Immature natural killer cell (primary cell): ENCODE measurements at regions not wholly inside any gene's neighbourhood (a gene's known extent, or its start where the extent isn't known, plus 50 kb on each side); places are given as distances from the start of the nearest gene placed in this dataset.

Experiments
- DNase-seq, 3 donors: peaks; one replicate each; pipeline ENCODE4 v3.0.0; 2022; ENCODE audit warnings: mixed read lengths in 1 of 3
- H3K27ac Mint-ChIP-seq, 6 donors: one replicate each; pipeline ENCODE4 v1.8.0; 2020; ENCODE audit warnings: mixed read lengths in 6 of 6, mild to moderate bottlenecking in 5 of 6, inconsistent platforms in 4 of 6, moderate library complexity in 3 of 6
- H3K27me3 Mint-ChIP-seq, 3 donors: one replicate each; pipeline ENCODE4 v1.8.0; 2020 to 2021; ENCODE audit warnings: low read depth in 3 of 3, mild to moderate bottlenecking in 3 of 3, mixed read lengths in 3 of 3, moderate library complexity in 3 of 3, inconsistent platforms in 1 of 3
- H3K36me3 Mint-ChIP-seq, 3 donors: one replicate each; pipeline ENCODE4 v1.8.0; 2020; ENCODE audit warnings: mixed read lengths in 3 of 3, inconsistent platforms in 2 of 3, mild to moderate bottlenecking in 2 of 3
- H3K4me1 Mint-ChIP-seq, 2 donors: one replicate each; pipeline ENCODE4 v1.8.0; 2020; ENCODE audit warnings: inconsistent platforms in 2 of 2, mild to moderate bottlenecking in 2 of 2, mixed read lengths in 2 of 2, moderate library complexity in 1 of 2
- H3K4me3 Mint-ChIP-seq, 5 donors: one replicate each; pipeline ENCODE4 v1.8.0; 2020; ENCODE audit warnings: mild to moderate bottlenecking in 5 of 5, mixed read lengths in 5 of 5, inconsistent platforms in 3 of 5, moderate library complexity in 3 of 5
- H3K9me3 Mint-ChIP-seq, 6 donors: one replicate each; pipeline ENCODE4 v1.8.0; 2020; ENCODE audit warnings: mild to moderate bottlenecking in 6 of 6, mixed read lengths in 6 of 6, inconsistent platforms in 4 of 6, moderate library complexity in 3 of 6

DNA sequence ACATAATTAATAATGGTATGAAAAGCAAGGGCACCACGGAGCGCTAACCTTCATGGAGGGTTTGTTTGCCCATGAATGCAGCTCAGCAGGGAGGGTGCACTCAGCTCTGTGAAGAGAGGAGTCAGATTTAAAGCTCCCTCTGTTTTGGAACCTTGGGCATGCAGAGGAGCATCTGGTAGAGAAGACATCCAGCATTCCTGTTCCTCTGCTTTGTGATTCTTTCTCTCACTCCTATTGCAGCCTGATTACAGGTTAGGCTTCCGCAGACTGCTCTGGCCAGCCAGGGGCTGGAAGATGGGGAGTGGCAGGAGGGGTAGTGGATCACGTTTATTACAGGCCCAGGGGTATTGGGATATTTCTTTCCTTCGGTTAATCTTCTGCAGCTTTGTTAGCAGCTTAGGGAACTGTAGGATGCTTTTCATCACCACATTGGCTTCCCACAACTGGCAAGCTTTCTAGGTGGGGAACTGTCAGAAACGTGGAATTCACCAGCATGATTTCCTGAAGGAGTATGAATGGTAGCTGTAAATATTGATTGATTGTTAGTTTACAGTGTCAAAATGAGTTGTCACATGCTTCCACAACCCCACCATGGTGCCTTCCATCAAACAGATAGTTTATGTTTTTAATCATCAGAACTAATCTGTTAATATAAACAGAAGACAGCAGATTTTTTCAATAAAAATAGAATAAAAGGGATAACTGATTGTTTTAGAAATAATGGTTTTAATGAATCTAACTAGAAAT lies 201.1 kb downstream of the VAPA start:
- Mint-ChIP-seq H3K27ac (no peak overlapping the region), H3K4me1 (no peaks in the 10 kb centered on the region), H3K36me3 (no peaks in the 10 kb centered on the region), H3K4me3 (no peak overlapping the region), H3K27me3 (peaks cover 0 to 1% (median 1%) of the 10 kb centered on the region in 3 donors), H3K9me3 (peaks cover 0 to 4% (median 0%) of the 10 kb centered on the region in 6 donors)
- no peak for DNase-seq

DNA sequence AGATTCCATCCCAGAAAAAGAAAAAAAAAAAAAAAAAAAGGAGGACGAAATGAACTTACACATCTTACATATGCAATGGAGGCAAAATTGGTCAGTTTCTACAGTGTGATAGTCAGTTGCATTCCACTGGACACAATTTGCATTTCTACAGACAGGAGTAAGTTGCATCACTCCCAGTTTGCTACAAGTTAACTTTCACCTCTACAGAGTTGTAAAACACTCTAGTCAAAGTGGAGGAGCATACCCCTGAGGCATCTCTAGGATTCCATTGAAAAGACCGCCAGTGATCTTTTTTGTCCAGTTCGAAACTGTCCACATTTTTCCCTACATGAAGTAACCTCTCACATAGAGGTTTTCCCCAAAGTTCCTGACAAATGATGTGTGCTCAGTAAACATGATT lies 202.8 kb downstream of the VAPA start:
- no peak for DNase-seq
- no peaks in the 10 kb centered on the region for H3K36me3 Mint-ChIP-seq
- peaks cover 0 to 4% (median 1%) of the 10 kb centered on the region in 3 donors for H3K27me3 Mint-ChIP-seq
- H3K9me3 Mint-ChIP-seq = peaks cover 0 to 4% (median 0%) of the 10 kb centered on the region in 6 donors
- H3K27ac Mint-ChIP-seq = no peak overlapping the region
- no peak overlapping the region for H3K4me3 Mint-ChIP-seq
- H3K4me1 Mint-ChIP-seq = no peaks in the 10 kb centered on the region

GRCh38 chr18:10119528-10119927 lies 205.7 kb downstream of the VAPA start:
- Mint-ChIP-seq H3K4me1 (no peaks in the 10 kb centered on the region), H3K36me3 (no peaks in the 10 kb centered on the region), H3K9me3 (peaks cover 0 to 4% (median 0%) of the 10 kb centered on the region in 6 donors), H3K4me3 (no peak overlapping the region), H3K27me3 (peaks cover 0 to 6% (median 1%) of the 10 kb centered on the region in 3 donors), H3K27ac (no peak overlapping the region)
- no peak for DNase-seq

DNA sequence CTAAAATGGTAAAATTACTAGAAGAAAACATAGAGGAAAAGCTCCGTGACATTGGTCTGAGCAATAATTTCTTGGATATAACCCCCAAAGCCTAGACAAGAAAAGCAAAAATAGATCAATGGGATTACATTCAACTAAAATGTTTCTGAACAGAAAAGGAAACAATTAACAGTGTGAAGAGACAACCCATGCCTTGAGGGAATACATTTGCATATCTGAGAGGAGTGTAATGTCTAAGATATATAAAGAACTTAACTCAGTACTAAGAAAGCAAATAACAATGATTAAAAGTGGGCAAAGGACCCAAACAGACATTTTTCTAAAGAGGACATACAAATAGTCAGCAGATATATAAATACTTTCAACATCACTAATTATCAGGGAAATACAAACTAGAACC lies 206.2 kb downstream of the VAPA start:
- H3K27me3 Mint-ChIP-seq = peaks cover 0 to 6% (median 1%) of the 10 kb centered on the region in 3 donors
- no peak for DNase-seq
- no peaks in the 10 kb centered on the region for H3K4me1 Mint-ChIP-seq
- no peak overlapping the region for H3K27ac Mint-ChIP-seq
- H3K4me3 Mint-ChIP-seq = no peak overlapping the region
- peaks cover 0 to 4% (median 0%) of the 10 kb centered on the region in 6 donors for H3K9me3 Mint-ChIP-seq
- H3K36me3 Mint-ChIP-seq = no peaks in the 10 kb centered on the region

DNA sequence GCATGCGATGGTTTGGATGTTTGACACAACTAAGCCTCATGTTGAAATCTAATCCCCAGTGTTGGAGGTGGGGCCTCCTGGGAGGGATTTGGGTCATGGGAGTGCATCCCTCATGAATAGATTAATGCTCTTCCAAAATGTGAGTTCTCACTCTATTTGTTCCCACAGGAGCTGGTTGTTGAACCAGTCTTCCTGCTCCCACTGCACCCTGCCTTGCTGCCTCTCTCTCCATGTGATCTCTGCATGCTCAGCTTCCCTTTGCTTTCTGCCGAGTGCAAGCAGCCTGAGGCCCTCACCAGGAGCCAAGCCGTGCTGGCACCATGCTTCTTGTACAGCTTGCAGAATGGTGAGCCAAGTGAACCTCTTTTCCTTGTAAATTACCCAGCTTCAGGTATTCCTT lies 206.8 kb downstream of the VAPA start:
- Mint-ChIP-seq H3K27ac (no peak overlapping the region), H3K27me3 (peaks cover 0 to 6% (median 1%) of the 10 kb centered on the region in 3 donors), H3K36me3 (no peaks in the 10 kb centered on the region), H3K4me3 (no peak overlapping the region), H3K4me1 (no peaks in the 10 kb centered on the region), H3K9me3 (peaks cover 0 to 4% (median 0%) of the 10 kb centered on the region in 6 donors)
- no peak for DNase-seq

GRCh38 chr18:10121028-10121427 lies 207.2 kb downstream of the VAPA start:
- Mint-ChIP-seq H3K4me3 (no peak overlapping the region), H3K36me3 (no peaks in the 10 kb centered on the region), H3K4me1 (no peaks in the 10 kb centered on the region), H3K27ac (no peak overlapping the region), H3K9me3 (peaks cover 0 to 4% (median 0%) of the 10 kb centered on the region in 6 donors), H3K27me3 (peaks cover 0 to 6% (median 1%) of the 10 kb centered on the region in 3 donors)
- no peak for DNase-seq

DNA sequence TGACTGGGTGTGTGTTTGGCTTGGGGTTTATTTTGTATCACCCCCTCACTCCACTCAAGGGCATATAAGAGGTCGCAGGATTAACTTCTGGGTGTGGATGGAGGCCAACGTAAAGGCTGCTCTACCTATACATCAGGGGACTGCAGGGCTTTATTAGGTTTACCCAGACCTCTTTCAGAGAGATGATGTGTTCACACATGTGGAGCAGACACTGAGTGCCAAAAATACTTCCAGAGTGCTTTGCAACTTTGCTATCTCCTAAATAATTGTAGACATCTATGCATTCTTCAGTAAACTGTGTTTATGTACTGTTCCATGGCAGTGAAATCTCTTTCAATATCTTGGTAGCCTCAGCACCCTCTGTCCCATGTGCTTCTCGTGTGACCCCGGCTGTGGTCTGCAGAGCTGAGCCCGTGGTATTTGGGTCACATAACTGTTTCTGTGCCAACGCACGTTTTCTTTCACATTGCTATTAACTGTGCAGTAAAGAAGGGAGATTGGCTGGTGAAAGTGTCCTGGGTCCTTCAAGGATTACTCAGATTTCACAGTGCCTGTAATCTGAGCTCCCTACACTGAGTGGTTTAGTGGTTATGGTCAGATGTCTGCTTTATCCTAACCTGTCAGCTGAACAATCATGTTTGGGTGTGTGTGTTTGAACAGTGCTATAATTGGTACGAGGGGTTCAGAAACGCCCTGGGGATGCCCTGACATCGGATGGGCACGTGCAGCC lies 208.1 kb downstream of the VAPA start:
- no peak overlapping the region for H3K4me3 Mint-ChIP-seq
- peaks cover 0 to 4% (median 0%) of the 10 kb centered on the region in 6 donors for H3K9me3 Mint-ChIP-seq
- H3K27me3 Mint-ChIP-seq = peaks cover 0 to 5% (median 1%) of the 10 kb centered on the region in 3 donors
- no peaks in the 10 kb centered on the region for H3K36me3 Mint-ChIP-seq
- H3K27ac Mint-ChIP-seq = no peak overlapping the region
- H3K4me1 Mint-ChIP-seq = no peaks in the 10 kb centered on the region
- DNase-seq = no peak

- Mint-ChIP-seq H3K27ac (no peak overlapping the region), H3K4me3 (no peak overlapping the region), H3K9me3 (no peaks in the 10 kb centered on the region), H3K4me1 (no peaks in the 10 kb centered on the region), H3K27me3 (peaks cover 2 to 4% (median 3%) of the 10 kb centered on the region in 3 donors), H3K36me3 (no peaks in the 10 kb centered on the region)
- no peak for DNase-seq
Observed at GRCh38 chr18:10122988-10123950, 209.5 kb downstream of the VAPA start.

DNA sequence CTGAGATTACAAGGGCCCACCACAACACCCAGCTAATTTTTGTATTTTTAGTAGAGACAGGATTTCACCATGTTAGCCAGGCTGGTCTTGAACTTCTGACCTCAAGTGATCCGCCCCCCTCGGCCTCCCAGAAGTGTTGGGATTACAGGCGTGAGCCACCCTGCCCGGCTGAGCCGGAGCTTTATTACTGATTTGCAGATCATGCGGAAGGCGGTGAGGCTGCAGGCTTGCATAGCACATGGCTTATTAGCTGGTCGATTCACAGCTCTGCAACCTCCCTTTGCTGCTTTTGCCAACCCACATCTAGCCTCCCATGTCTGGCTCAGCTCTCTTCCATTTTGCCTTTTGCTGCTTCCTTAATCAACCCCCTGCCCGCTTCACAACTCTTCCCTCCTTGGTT lies 210.3 kb downstream of the VAPA start:
- H3K36me3 Mint-ChIP-seq = no peaks in the 10 kb centered on the region
- H3K4me3 Mint-ChIP-seq = no peak overlapping the region
- peaks cover 2 to 4% (median 3%) of the 10 kb centered on the region in 3 donors for H3K27me3 Mint-ChIP-seq
- no peaks in the 10 kb centered on the region for H3K9me3 Mint-ChIP-seq
- no peak for DNase-seq
- H3K4me1 Mint-ChIP-seq = no peaks in the 10 kb centered on the region
- H3K27ac Mint-ChIP-seq = no peak overlapping the region

GRCh38 chr18:10124557-10124956 lies 210.7 kb downstream of the VAPA start:
- Mint-ChIP-seq H3K27me3 (peaks cover 2 to 4% (median 3%) of the 10 kb centered on the region in 3 donors), H3K36me3 (no peaks in the 10 kb centered on the region), H3K4me1 (no peaks in the 10 kb centered on the region), H3K27ac (no peak overlapping the region), H3K9me3 (no peaks in the 10 kb centered on the region), H3K4me3 (no peak overlapping the region)
- no peak for DNase-seq

DNA sequence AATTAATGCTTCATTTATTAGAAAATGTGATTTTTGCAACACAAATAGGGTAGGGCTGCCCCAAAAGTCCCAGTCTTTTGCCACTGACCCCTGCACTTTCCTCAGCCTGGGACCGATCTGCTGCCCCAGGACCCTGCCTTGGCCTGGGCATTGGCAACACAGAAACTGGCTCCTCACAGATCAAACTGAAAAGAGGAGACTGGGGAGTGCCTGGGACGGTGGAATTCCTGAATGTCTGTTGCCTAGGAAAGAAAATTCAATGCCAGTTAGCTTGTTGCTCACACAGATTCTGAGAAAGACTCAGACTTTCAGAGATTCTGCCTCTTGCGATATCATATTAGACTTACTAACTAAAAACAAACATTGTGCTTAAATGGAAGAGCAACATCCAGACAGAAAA lies 211.2 kb downstream of the VAPA start:
- Mint-ChIP-seq H3K27me3 (peaks cover 2 to 4% (median 2%) of the 10 kb centered on the region in 3 donors), H3K36me3 (no peaks in the 10 kb centered on the region), H3K9me3 (no peaks in the 10 kb centered on the region), H3K4me3 (no peak overlapping the region), H3K4me1 (no peaks in the 10 kb centered on the region), H3K27ac (no peak overlapping the region)
- no peak for DNase-seq

DNA sequence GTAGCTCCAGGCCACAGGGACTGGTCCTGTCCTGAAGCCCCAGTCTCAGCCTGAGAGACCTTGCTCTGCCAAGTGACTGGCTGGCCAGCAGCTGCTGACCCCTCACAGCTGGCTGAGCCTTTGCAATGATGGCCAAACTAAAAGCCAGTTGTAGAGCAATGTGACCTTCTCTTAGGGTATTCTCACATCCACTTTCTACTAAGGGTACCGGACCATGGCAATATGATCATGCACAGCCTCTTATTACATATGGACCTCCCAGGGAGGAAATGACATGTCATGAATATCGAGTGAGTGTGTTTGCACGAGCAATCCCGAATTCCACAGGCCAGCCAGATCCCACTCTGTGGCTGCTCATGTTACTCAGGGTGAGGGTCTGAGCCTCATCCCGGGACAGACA lies 213.9 kb downstream of the VAPA start:
- Mint-ChIP-seq H3K9me3 (no peaks in the 10 kb centered on the region), H3K27ac (no peak overlapping the region), H3K36me3 (no peaks in the 10 kb centered on the region), H3K4me3 (no peak overlapping the region), H3K27me3 (peaks cover 2 to 10% (median 5%) of the 10 kb centered on the region in 3 donors), H3K4me1 (no peaks in the 10 kb centered on the region)
- DNase-seq = no peak

- no peak overlapping the region for H3K27ac Mint-ChIP-seq
- no peak overlapping the region for H3K4me3 Mint-ChIP-seq
- no peak for DNase-seq
- H3K36me3 Mint-ChIP-seq = no peaks in the 10 kb centered on the region
- no peaks in the 10 kb centered on the region for H3K9me3 Mint-ChIP-seq
- peaks cover 5 to 13% (median 5%) of the 10 kb centered on the region in 3 donors for H3K27me3 Mint-ChIP-seq
- no peaks in the 10 kb centered on the region for H3K4me1 Mint-ChIP-seq
Observed at GRCh38 chr18:10128921-10129501, 215.2 kb downstream of the VAPA start.
